ENCODE measurements at regions not wholly inside any gene's neighbourhood (a gene's known extent, or its start where the extent isn't known, plus 50 kb on each side); places are given as distances from the start of the nearest gene placed in this dataset.

- DNase-seq (ENCODE audit: low read depth in 1 of 2, low spot score in 2 of 2) (no peak), FAIRE-seq (no peak)
- Histone ChIP-seq H3K23me2 (ENCODE audit: low read depth, low read length) (no peaks in the 10 kb centered on the region), H4K91ac (replicated peaks; ENCODE audit: insufficient read length, low read length) (no peak overlapping the region), H3K79me2 (ENCODE audit: control insufficient read depth in 1 of 2, insufficient read depth in 2 of 2, low read length in 2 of 2) (no peaks in the 10 kb centered on the region), H3K4me2 (ENCODE audit: insufficient read depth in 1 of 2, low read depth in 2 of 2, low read length in 2 of 2) (no peak overlapping the region), H3K4me1 (replicated peaks in 1 of 4; ENCODE audit: control insufficient read depth in 3 of 4, insufficient read depth in 4 of 4, low read length in 3 of 4) (peaks cover 0 to 4% (median 0%) of the 10 kb centered on the region in 4 experiments; a peak in 2 of 7 replicates), H2BK15ac (ENCODE audit: low read length) (no peak overlapping the region), H2BK5ac (ENCODE audit: low read depth, low read length) (no peak overlapping the region), H4K20me1 (replicated peaks in 1 of 2; ENCODE audit: control insufficient read depth in 1 of 2, insufficient read depth in 2 of 2, low read length in 2 of 2) (no peaks in the 10 kb centered on the region), H4K8ac (ENCODE audit: extremely low read depth, insufficient read depth, low read length) (no peak overlapping the region), H3K4ac (replicated peaks; ENCODE audit: insufficient read length, low read depth, low read length) (no peak overlapping the region), H2AK5ac (ENCODE audit: low read depth, low read length) (no peak overlapping the region), H3K4me3 (ENCODE audit: extremely low read depth in 1 of 4, insufficient read depth in 2 of 4, low read depth in 3 of 4, low read length in 4 of 4) (no peak overlapping the region), H4K5ac (ENCODE audit: insufficient read length, low read depth, low read length) (no peak overlapping the region), H3K36me3 (ENCODE audit: control insufficient read depth in 2 of 4, insufficient read depth in 4 of 4, low read length in 3 of 4) (no peaks in the 10 kb centered on the region), H3K14ac (ENCODE audit: insufficient read length) (no peak overlapping the region), H3K18ac (ENCODE audit: extremely low read depth, low read length) (no peak overlapping the region), H2BK12ac (ENCODE audit: low read depth, low read length) (no peak overlapping the region), H3K27me3 (replicated peaks in 1 of 4; ENCODE audit: control insufficient read depth in 3 of 4, extremely low read depth in 1 of 4, insufficient read depth in 3 of 4, low read length in 3 of 4) (no peaks in the 10 kb centered on the region), H3K79me1 (ENCODE audit: low read depth, low read length) (no peaks in the 10 kb centered on the region), H3K9ac (replicated peaks in 1 of 4; ENCODE audit: extremely low read depth in 1 of 4, low read depth in 3 of 4, low read length in 3 of 4) (no peak overlapping the region), H3K23ac (ENCODE audit: insufficient read length) (no peak overlapping the region), H3K27ac (ENCODE audit: low read depth, low read length) (no peak overlapping the region), H2AFZ (ENCODE audit: low read length) (no peak overlapping the region), H3K56ac (replicated peaks; ENCODE audit: insufficient read length, low read depth, low read length) (no peak overlapping the region), H3K9me3 (ENCODE audit: insufficient read depth in 2 of 2, low read depth in 1 of 2, low read length in 1 of 2) (no peaks in the 10 kb centered on the region), H2BK120ac (replicated peaks; ENCODE audit: low read depth, low read length) (no peak overlapping the region), H2BK20ac (ENCODE audit: low read length) (no peak overlapping the region)
- no peak for TF ChIP-seq SUZ12 (IDR thresholded peaks at IDR 0.05; ENCODE audit: low read length)
- TF ChIP-seq SP1 (IDR thresholded peaks at IDR 0.05; ENCODE audit: low read depth, low read length) = no peak
- TF ChIP-seq CTBP2 (IDR thresholded peaks at IDR 0.05; ENCODE audit: borderline replicate concordance, insufficient read depth, insufficient read length, low read length) = no peak
- no peak for TF ChIP-seq EP300 (IDR thresholded peaks at IDR 0.05; ENCODE audit: borderline replicate concordance in 1 of 2, low read depth in 2 of 2, low read length in 2 of 2)
- TF ChIP-seq GABPA (IDR thresholded peaks at IDR 0.05; ENCODE audit: borderline replicate concordance, insufficient read depth, low read length) = no peak
- TF ChIP-seq TBP (IDR thresholded peaks at IDR 0.05; ENCODE audit: low read depth, low read length) = no peak
- no peak for TF ChIP-seq CBX5 (IDR thresholded peaks at IDR 0.05; ENCODE audit: low read depth, low read length)
- no peak for TF ChIP-seq KDM4A (IDR thresholded peaks at IDR 0.05; ENCODE audit: low read depth, low read length, severe bottlenecking)
- no peak for TF ChIP-seq TAF1 (IDR thresholded peaks at IDR 0.05; ENCODE audit: low read depth, low read length)
- no peak for TF ChIP-seq HDAC2 (IDR thresholded peaks at IDR 0.05; ENCODE audit: borderline replicate concordance in 1 of 2, low read depth in 2 of 2, low read length in 2 of 2)
- no peak for TF ChIP-seq SIN3A (conservative IDR thresholded peaks at IDR 0.05 in 1 of 2, IDR thresholded peaks at IDR 0.05 in 1 of 2; ENCODE audit: low read depth in 1 of 2, low read length in 2 of 2)
- ChIA-PET POLR2A (ENCODE audit: partially characterized antibody) (no interaction called here), CTCF (ENCODE audit: partially characterized antibody) (interaction anchor here (1.0 to 1.7 kb wide), 2 partner anchors 17 to 18 kb away, joined by 4 to 7 read pairs; no protein-coding TSS in a partner anchor)
- 81% methylated on average over 1 of the region's 1 CpG; no CpG with 5 or more reads in 1 of the 2 experiments for WGBS, 2 experiments (ENCODE audit: extremely low coverage in 1 of 2, insufficient coverage in 1 of 2, insufficient read length in 1 of 2, insufficient replicate concordance in 2 of 2, low coverage in 1 of 2, low lambda C conversion rate in 2 of 2, missing lambda C conversion rate in 1 of 2)
Observed at GRCh38 chr17:71402007-71402406, 718.8 kb upstream of the SOX9 start.
